Mesenchymal stem cell (in vitro differentiated cells and primary cell): ENCODE measurements at regions not wholly inside any gene's neighbourhood (a gene's known extent, or its start where the extent isn't known, plus 50 kb on each side); places are given as distances from the start of the nearest gene placed in this dataset.

Source experiments
- DNase-seq: peaks from one replicate; pipeline ENCODE4 v3.0.0-alpha.2; 2013
- H2AFZ ChIP-seq: one replicate; pipeline ENCODE4 v1.6.1; 2013; ENCODE audit warnings: low read depth, mild to moderate bottlenecking, control low read depth, inconsistent platforms, low read length, moderate library complexity
- H2AK5ac ChIP-seq: 2 replicates; pipeline ENCODE4 v1.6.1; 2013; ENCODE audit warnings: low read length, moderate library complexity, mild to moderate bottlenecking, inconsistent platforms; ENCODE audit not compliant: severe bottlenecking
- H2BK120ac ChIP-seq: one replicate; pipeline ENCODE4 v1.6.1; 2013; ENCODE audit warnings: low read depth, mild to moderate bottlenecking, inconsistent platforms, low read length, moderate library complexity
- H2BK12ac ChIP-seq, 2 experiments: one replicate each; pipeline ENCODE4 v1.6.1; 2013; ENCODE audit warnings: inconsistent platforms in 2 of 2, low read length in 2 of 2, mild to moderate bottlenecking in 2 of 2, moderate library complexity in 2 of 2, control low read depth in 1 of 2
- H2BK15ac ChIP-seq: one replicate; pipeline ENCODE4 v1.6.1; 2013; ENCODE audit warnings: mild to moderate bottlenecking, low read depth, inconsistent platforms; ENCODE audit not compliant: poor library complexity, severe bottlenecking
- H2BK5ac ChIP-seq: 2 replicates; pipeline ENCODE4 v1.6.1; 2013; ENCODE audit warnings: low read depth, mild to moderate bottlenecking, low read length, control low read depth, inconsistent platforms; ENCODE audit not compliant: poor library complexity, severe bottlenecking
- H3K14ac ChIP-seq, 2 experiments: one replicate each; pipeline ENCODE4 v1.6.1; 2013; ENCODE audit warnings: inconsistent platforms in 2 of 2, low read length in 2 of 2, control low read depth in 1 of 2, mild to moderate bottlenecking in 1 of 2, moderate library complexity in 1 of 2
- H3K18ac ChIP-seq, 2 experiments: one replicate each; pipeline ENCODE4 v1.6.1; 2013; ENCODE audit warnings: inconsistent platforms in 2 of 2, low read length in 2 of 2, control low read depth in 1 of 2, low read depth in 1 of 2, mild to moderate bottlenecking in 1 of 2
- H3K23ac ChIP-seq, 2 experiments: one replicate each; pipeline ENCODE4 v1.6.1; 2013; ENCODE audit warnings: inconsistent platforms in 2 of 2, low read length in 2 of 2, mild to moderate bottlenecking in 2 of 2, moderate library complexity in 2 of 2, control low read depth in 1 of 2
- H3K27ac ChIP-seq: 2 replicates; pipeline ENCODE4 v1.5.1; 2013; ENCODE audit warnings: mild to moderate bottlenecking, moderate library complexity, low read length, control low read depth, inconsistent platforms; ENCODE audit not compliant: poor library complexity, severe bottlenecking
- H3K27me3 ChIP-seq, 2 experiments: 2 replicates each; pipeline versions ENCODE4 v1.6.1 to v1.7.0; 2013; ENCODE audit warnings: low read length in 2 of 2, mild to moderate bottlenecking in 2 of 2, moderate library complexity in 2 of 2, control low read depth in 1 of 2, inconsistent platforms in 1 of 2; ENCODE audit not compliant: control insufficient read depth in 1 of 2, insufficient read depth in 1 of 2
- H3K36me3 ChIP-seq, 2 experiments: 2 replicates each; pipeline versions ENCODE4 v1.6.1 to v1.7.0; 2013; ENCODE audit warnings: low read length in 2 of 2, control low read depth in 1 of 2, inconsistent platforms in 1 of 2, low read depth in 1 of 2, mild to moderate bottlenecking in 1 of 2; ENCODE audit not compliant: insufficient read depth in 2 of 2, control insufficient read depth in 1 of 2
- H3K4ac ChIP-seq, 2 experiments: one replicate each; pipeline ENCODE4 v1.6.1; 2013; ENCODE audit warnings: inconsistent platforms in 2 of 2, low read length in 2 of 2, mild to moderate bottlenecking in 2 of 2, moderate library complexity in 2 of 2, control low read depth in 1 of 2, low read depth in 1 of 2
- H3K4me1 ChIP-seq: 2 replicates; pipeline ENCODE4 v1.6.1; 2013; ENCODE audit warnings: low read depth, low read length, control low read depth; ENCODE audit not compliant: control insufficient read depth, insufficient read depth
- H3K4me2 ChIP-seq: 2 replicates; pipeline ENCODE4 v1.6.1; 2013; ENCODE audit warnings: low read length, mild to moderate bottlenecking, inconsistent platforms; ENCODE audit not compliant: poor library complexity, severe bottlenecking
- H3K4me3 ChIP-seq, 2 experiments: 2 replicates each; pipeline versions ENCODE4 v1.5.1 to v1.7.0; 2013; ENCODE audit warnings: low read length in 2 of 2, mild to moderate bottlenecking in 2 of 2, control low read depth in 1 of 2, low read depth in 1 of 2; ENCODE audit not compliant: insufficient read depth in 1 of 2
- H3K79me1 ChIP-seq: replicated peaks from 2 replicates; pipeline ENCODE4 v1.6.1; 2013; ENCODE audit warnings: mild to moderate bottlenecking, control low read depth, low read length, inconsistent platforms; ENCODE audit not compliant: poor library complexity, severe bottlenecking
- H3K9ac ChIP-seq: 2 replicates; pipeline ENCODE4 v1.7.0; 2013; ENCODE audit warnings: mild to moderate bottlenecking, low read length, moderate library complexity
- H3K9me3 ChIP-seq: 2 replicates; pipeline ENCODE4 v1.7.0; 2013; ENCODE audit warnings: mild to moderate bottlenecking, low read length; ENCODE audit not compliant: control insufficient read depth
- H4K8ac ChIP-seq: one replicate; pipeline ENCODE4 v1.6.1; 2013; ENCODE audit warnings: inconsistent platforms, mild to moderate bottlenecking, low read length, moderate library complexity
- H4K91ac ChIP-seq: one replicate; pipeline ENCODE4 v1.6.1; 2013; ENCODE audit warnings: mild to moderate bottlenecking, low read length, inconsistent platforms
- WGBS: methylation state at CpG from one replicate; pipeline ENCODE4 v1.1.7; 2013; ENCODE audit warnings: mixed read lengths; 5-methylcytosine and 5-hydroxymethylcytosine counted together

DNA sequence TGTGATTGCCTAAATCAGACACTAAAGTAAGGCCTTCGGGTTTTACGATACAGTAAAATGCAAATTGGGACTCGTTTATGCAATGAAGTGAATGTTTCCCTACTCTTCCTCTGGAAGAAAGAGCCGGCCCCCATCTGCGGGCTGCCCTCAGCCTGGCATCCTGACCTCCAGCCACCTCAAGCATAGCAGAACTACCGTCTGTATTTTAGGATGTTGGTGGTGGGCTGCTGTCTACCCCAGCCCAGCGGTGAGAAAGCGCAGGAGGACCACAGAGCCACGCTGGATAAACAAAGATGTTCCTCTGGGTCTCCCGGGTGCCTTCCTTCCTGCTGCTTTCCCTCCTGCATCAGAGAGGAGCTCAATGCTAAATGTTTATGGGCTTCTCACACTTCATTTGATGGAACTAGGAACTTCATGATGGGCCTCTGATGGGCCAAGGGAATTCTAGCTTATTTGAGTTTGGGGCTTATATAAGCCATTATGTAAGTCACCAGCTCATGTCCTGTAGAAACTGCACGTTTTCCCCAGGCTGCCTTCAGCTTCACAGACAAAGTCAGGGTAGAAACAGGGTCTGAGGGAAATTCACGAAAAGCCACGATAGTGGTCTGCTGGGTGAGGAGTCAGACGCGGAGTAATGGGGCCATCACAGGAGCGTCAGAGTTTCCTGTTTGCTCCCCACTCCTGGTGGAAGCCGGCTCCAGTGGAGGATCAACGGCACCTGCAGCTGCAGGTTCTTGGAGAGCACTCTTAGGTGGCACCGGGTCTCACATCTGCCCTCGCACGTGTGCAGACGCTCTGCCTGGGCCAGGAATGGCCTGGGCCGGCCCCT, 287.4 kb downstream of the BRD1 start:
- no peak overlapping the region for H3K14ac ChIP-seq
- no peaks in the 10 kb centered on the region for H3K79me1 ChIP-seq
- H2AFZ ChIP-seq = no peak overlapping the region
- no peak overlapping the region for H3K4me3 ChIP-seq
- H3K27ac ChIP-seq = no peak overlapping the region
- no peak overlapping the region for H3K4ac ChIP-seq
- H2BK120ac ChIP-seq = no peak overlapping the region
- H3K9me3 ChIP-seq = no peaks in the 10 kb centered on the region
- no peaks in the 10 kb centered on the region for H3K27me3 ChIP-seq
- WGBS = 81% methylated on average over 23 of the region's 23 CpGs
- no peak overlapping the region for H2BK12ac ChIP-seq
- H3K4me1 ChIP-seq = no peaks in the 10 kb centered on the region
- no peak for DNase-seq
- H2BK15ac ChIP-seq = no peak overlapping the region
- no peak overlapping the region for H4K8ac ChIP-seq
- H3K23ac ChIP-seq = no peak overlapping the region
- H4K91ac ChIP-seq = no peak overlapping the region
- no peak overlapping the region for H3K9ac ChIP-seq
- no peak overlapping the region for H3K18ac ChIP-seq
- no peak overlapping the region for H3K4me2 ChIP-seq
- no peak overlapping the region for H2AK5ac ChIP-seq
- no peaks in the 10 kb centered on the region for H3K36me3 ChIP-seq
- no peak overlapping the region for H2BK5ac ChIP-seq

DNA sequence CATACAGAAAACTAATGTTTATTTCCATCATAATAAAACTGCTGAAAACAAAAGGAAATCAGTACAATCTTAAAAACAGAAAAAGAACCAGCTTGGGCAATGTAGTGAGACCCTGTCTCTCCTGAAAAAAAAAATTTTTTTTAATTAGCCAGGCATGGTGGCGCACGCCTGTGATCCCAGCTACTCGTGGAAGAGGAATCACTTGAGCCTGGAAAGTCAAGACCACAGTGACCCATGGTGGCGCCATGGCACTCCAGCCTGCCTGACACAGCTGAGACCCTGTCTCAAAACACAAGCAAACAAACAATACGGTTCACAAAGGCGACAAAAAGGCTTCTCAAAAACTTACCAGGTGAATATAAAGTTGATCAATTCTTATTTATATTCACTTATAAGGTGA, 289.7 kb downstream of the BRD1 start:
- H3K27ac ChIP-seq = no peak overlapping the region
- no peaks in the 10 kb centered on the region for H3K79me1 ChIP-seq
- H3K9me3 ChIP-seq = no peaks in the 10 kb centered on the region
- H3K9ac ChIP-seq = no peak overlapping the region
- H3K27me3 ChIP-seq = no peaks in the 10 kb centered on the region
- no peak overlapping the region for H3K4me3 ChIP-seq
- H2AK5ac ChIP-seq = no peak overlapping the region
- H2BK120ac ChIP-seq = no peak overlapping the region
- H3K4ac ChIP-seq = no peak overlapping the region
- no peak overlapping the region for H3K18ac ChIP-seq
- 85% methylated on average over 4 of the region's 6 CpGs for WGBS
- H3K4me2 ChIP-seq = no peak overlapping the region
- H4K91ac ChIP-seq = no peak overlapping the region
- no peaks in the 10 kb centered on the region for H3K36me3 ChIP-seq
- no peak overlapping the region for H2BK15ac ChIP-seq
- H3K4me1 ChIP-seq = no peaks in the 10 kb centered on the region
- no peak overlapping the region for H2BK12ac ChIP-seq
- no peak overlapping the region for H2AFZ ChIP-seq
- DNase-seq = no peak
- H2BK5ac ChIP-seq = no peak overlapping the region
- no peak overlapping the region for H4K8ac ChIP-seq
- no peak overlapping the region for H3K14ac ChIP-seq
- no peak overlapping the region for H3K23ac ChIP-seq

DNA sequence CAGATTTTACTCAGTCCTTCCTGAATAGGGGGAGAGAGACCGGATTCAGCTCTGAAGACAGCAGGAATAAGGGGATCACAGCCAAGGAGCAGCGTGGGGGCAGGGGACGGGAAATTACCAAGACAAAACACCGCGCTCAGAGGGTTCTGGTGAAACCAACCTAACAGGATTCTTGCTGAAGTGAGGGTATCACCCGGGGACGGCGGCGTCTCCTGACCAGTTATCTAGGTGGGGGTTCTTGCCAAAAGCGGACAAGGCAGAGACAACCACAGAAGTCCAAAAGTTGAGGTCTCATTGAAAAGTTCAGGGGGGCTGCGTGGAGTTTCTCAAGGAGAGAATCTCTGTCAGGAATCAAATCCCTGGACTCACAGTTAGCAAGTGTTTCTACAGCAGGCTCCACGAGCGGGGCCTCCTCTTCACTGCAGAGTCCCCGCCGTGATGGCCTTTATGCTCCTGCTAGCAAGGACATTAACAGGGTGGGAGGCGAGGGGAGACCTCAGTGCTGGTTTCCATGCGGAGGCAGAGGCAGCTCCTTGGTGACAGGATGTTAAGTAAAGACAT, 291.0 kb downstream of the BRD1 start:
- H4K91ac ChIP-seq = no peak overlapping the region
- H3K27me3 ChIP-seq = no peaks in the 10 kb centered on the region
- no peak overlapping the region for H3K27ac ChIP-seq
- no peak overlapping the region for H3K4ac ChIP-seq
- no peak overlapping the region for H3K9ac ChIP-seq
- H3K4me1 ChIP-seq = no peaks in the 10 kb centered on the region
- H3K79me1 ChIP-seq = no peaks in the 10 kb centered on the region
- no peak overlapping the region for H3K23ac ChIP-seq
- no peak overlapping the region for H2AK5ac ChIP-seq
- no peak overlapping the region for H4K8ac ChIP-seq
- H2BK12ac ChIP-seq = no peak overlapping the region
- H3K9me3 ChIP-seq = no peaks in the 10 kb centered on the region
- H3K14ac ChIP-seq = no peak overlapping the region
- H2BK120ac ChIP-seq = no peak overlapping the region
- 13% methylated on average over 17 of the region's 17 CpGs for WGBS
- H3K4me3 ChIP-seq = no peak overlapping the region
- H2AFZ ChIP-seq = no peak overlapping the region
- H2BK15ac ChIP-seq = no peak overlapping the region
- H2BK5ac ChIP-seq = no peak overlapping the region
- DNase-seq = no peak
- no peak overlapping the region for H3K18ac ChIP-seq
- H3K36me3 ChIP-seq = no peaks in the 10 kb centered on the region
- no peak overlapping the region for H3K4me2 ChIP-seq

DNA sequence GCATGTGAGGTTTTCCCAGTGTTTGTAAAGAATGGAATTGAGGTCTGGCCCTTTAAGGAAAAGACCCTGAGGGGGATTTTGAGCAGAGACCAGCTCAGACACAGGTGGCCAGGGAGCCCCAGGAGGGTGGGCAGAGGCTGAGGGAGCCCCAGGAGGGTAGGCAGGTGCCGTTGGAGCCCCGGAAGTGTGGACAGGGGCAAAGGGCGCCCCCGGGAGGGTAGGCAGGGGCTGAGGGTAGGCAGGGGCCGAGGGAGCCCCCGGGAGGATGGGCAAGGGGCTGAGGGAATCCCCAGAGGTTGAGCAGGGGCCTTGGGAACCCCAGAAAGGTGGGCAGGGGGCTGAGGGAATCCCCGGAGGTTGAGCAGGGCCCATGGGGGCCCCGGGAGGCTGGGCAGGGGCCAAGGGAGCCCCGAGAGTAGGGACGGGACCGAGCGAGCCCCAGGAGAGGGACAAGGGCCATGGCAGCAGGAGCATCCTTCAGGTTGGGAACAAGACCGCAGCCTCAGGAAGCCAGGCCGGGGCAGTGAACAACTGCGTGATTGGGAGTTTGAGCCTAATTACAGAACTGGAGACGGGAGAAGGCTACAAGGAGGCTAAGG, 292.0 kb downstream of the BRD1 start:
- Histone ChIP-seq H3K4ac (no peak overlapping the region), H3K4me3 (no peak overlapping the region), H3K14ac (no peak overlapping the region), H2AFZ (no peak overlapping the region), H3K36me3 (no peaks in the 10 kb centered on the region), H3K4me2 (no peak overlapping the region), H3K79me1 (no peaks in the 10 kb centered on the region), H2BK120ac (no peak overlapping the region), H3K9ac (no peak overlapping the region), H2BK5ac (no peak overlapping the region), H3K27ac (no peak overlapping the region), H2BK15ac (no peak overlapping the region), H4K91ac (no peak overlapping the region), H3K4me1 (no peaks in the 10 kb centered on the region), H3K23ac (no peak overlapping the region), H3K18ac (no peak overlapping the region), H4K8ac (no peak overlapping the region), H2BK12ac (no peak overlapping the region), H2AK5ac (no peak overlapping the region), H3K27me3 (no peaks in the 10 kb centered on the region), H3K9me3 (no peaks in the 10 kb centered on the region)
- WGBS = 77% methylated on average over 14 of the region's 16 CpGs
- DNase-seq = no peak
